ENCODE measurements at regions not wholly inside any gene's neighbourhood (a gene's known extent, or its start where the extent isn't known, plus 50 kb on each side); places are given as distances from the start of the nearest gene placed in this dataset.
"Not testable (repeated sequence)": the region's sequence is repeated elsewhere in the genome, so short reads cannot be mapped to it uniquely, and the experiment has no call there.

- in situ Hi-C loops (cut with HindIII; ENCODE audit: low pct_unique_long_range_greater_than_20kb, low sequenced_read_pairs): no loop called here
- DNase-seq (ENCODE audit: low read depth, low spot score): peak; percentile 55
Observed at GRCh38 chr5:124963236-124963919, 216.9 kb upstream of the ZNF608 start.

- DNase-seq (ENCODE audit: low read depth, low spot score): not testable (repeated sequence)
Observed at GRCh38 chr5:124966741-124967140, 220.3 kb upstream of the ZNF608 start.

GRCh38 chr5:124970381-124970780, 223.9 kb upstream of the ZNF608 start:
- in situ Hi-C loops (cut with HindIII; ENCODE audit: low pct_unique_long_range_greater_than_20kb, low sequenced_read_pairs); DNase-seq (ENCODE audit: low read depth, low spot score): not testable (repeated sequence)

More at GRCh38 chr5:124966741-124967140, 220.3 kb upstream of the ZNF608 start:
- in situ Hi-C loops (cut with HindIII; ENCODE audit: low pct_unique_long_range_greater_than_20kb, low sequenced_read_pairs): not testable (repeated sequence)

- in situ Hi-C loops (cut with HindIII; ENCODE audit: low pct_unique_long_range_greater_than_20kb, low sequenced_read_pairs): no loop called here
- DNase-seq (ENCODE audit: low read depth, low spot score): no peak
Observed at GRCh38 chr5:124972703-124973102, 226.3 kb upstream of the ZNF608 start.

GRCh38 chr5:124973661-124974060, 227.2 kb upstream of the ZNF608 start:
- in situ Hi-C loops (cut with HindIII; ENCODE audit: low pct_unique_long_range_greater_than_20kb, low sequenced_read_pairs): no loop called here
- DNase-seq (ENCODE audit: low read depth, low spot score): no peak

GRCh38 chr5:124976086-124976485, 229.6 kb upstream of the ZNF608 start:
- in situ Hi-C loops (cut with HindIII; ENCODE audit: low pct_unique_long_range_greater_than_20kb, low sequenced_read_pairs): no loop called here
- no peak for DNase-seq (ENCODE audit: low read depth, low spot score)

- DNase-seq (ENCODE audit: low read depth, low spot score): peak; percentile 16
Observed at GRCh38 chr5:124979251-124979650, 232.8 kb upstream of the ZNF608 start.

GRCh38 chr5:124980163-124980941, 233.9 kb upstream of the ZNF608 start:
- in situ Hi-C loops (cut with HindIII; ENCODE audit: low pct_unique_long_range_greater_than_20kb, low sequenced_read_pairs): no loop called here
- DNase-seq (ENCODE audit: low read depth, low spot score): no peak

More at GRCh38 chr5:124979251-124979650, 232.8 kb upstream of the ZNF608 start:
- in situ Hi-C loops (cut with HindIII; ENCODE audit: low pct_unique_long_range_greater_than_20kb, low sequenced_read_pairs): no loop called here

GRCh38 chr5:124981901-124982300, 235.5 kb upstream of the ZNF608 start:
- in situ Hi-C loops (cut with HindIII; ENCODE audit: low pct_unique_long_range_greater_than_20kb, low sequenced_read_pairs): no loop called here
- DNase-seq (ENCODE audit: low read depth, low spot score): no peak

GRCh38 chr5:124986170-124986569, 239.7 kb upstream of the ZNF608 start:
- in situ Hi-C loops (cut with HindIII; ENCODE audit: low pct_unique_long_range_greater_than_20kb, low sequenced_read_pairs): no loop called here
- no peak for DNase-seq (ENCODE audit: low read depth, low spot score)

GRCh38 chr5:124986667-124987066, 240.2 kb upstream of the ZNF608 start:
- in situ Hi-C loops (cut with HindIII; ENCODE audit: low pct_unique_long_range_greater_than_20kb, low sequenced_read_pairs): no loop called here
- no peak for DNase-seq (ENCODE audit: low read depth, low spot score)

GRCh38 chr5:124987786-124988185, 241.3 kb upstream of the ZNF608 start:
- in situ Hi-C loops (cut with HindIII; ENCODE audit: low pct_unique_long_range_greater_than_20kb, low sequenced_read_pairs); DNase-seq (ENCODE audit: low read depth, low spot score): not testable (repeated sequence)

- DNase-seq (ENCODE audit: low read depth, low spot score): no peak
- in situ Hi-C loops (cut with HindIII; ENCODE audit: low pct_unique_long_range_greater_than_20kb, low sequenced_read_pairs): no loop called here
Observed at GRCh38 chr5:124990723-124991122, 244.3 kb upstream of the ZNF608 start.

- in situ Hi-C loops (cut with HindIII; ENCODE audit: low pct_unique_long_range_greater_than_20kb, low sequenced_read_pairs): no loop called here
- DNase-seq (ENCODE audit: low read depth, low spot score): no peak
Observed at GRCh38 chr5:124995421-124995820, 249.0 kb upstream of the ZNF608 start.

GRCh38 chr5:124996023-124996763, 249.8 kb upstream of the ZNF608 start:
- in situ Hi-C loops (cut with HindIII; ENCODE audit: low pct_unique_long_range_greater_than_20kb, low sequenced_read_pairs): no loop called here
- DNase-seq (ENCODE audit: low read depth, low spot score): no peak

- in situ Hi-C loops (cut with HindIII; ENCODE audit: low pct_unique_long_range_greater_than_20kb, low sequenced_read_pairs): no loop called here
- DNase-seq (ENCODE audit: low read depth, low spot score): no peak
Observed at GRCh38 chr5:124996764-124997077, 250.3 kb upstream of the ZNF608 start.

- DNase-seq (ENCODE audit: low read depth, low spot score): no peak
- in situ Hi-C loops (cut with HindIII; ENCODE audit: low pct_unique_long_range_greater_than_20kb, low sequenced_read_pairs): no loop called here
Observed at GRCh38 chr5:124997186-124997893, 250.9 kb upstream of the ZNF608 start.

GRCh38 chr5:124998520-124998919, 252.1 kb upstream of the ZNF608 start:
- DNase-seq (ENCODE audit: low read depth, low spot score): no peak
- in situ Hi-C loops (cut with HindIII; ENCODE audit: low pct_unique_long_range_greater_than_20kb, low sequenced_read_pairs): no loop called here
